ENCODE measurements at regions not wholly inside any gene's neighbourhood (a gene's known extent, or its start where the extent isn't known, plus 50 kb on each side); places are given as distances from the start of the nearest gene placed in this dataset.

- dilution Hi-C loops (cut with HindIII; ENCODE audit: low sequenced_read_pairs, unreplicated experiment): no loop called here
- Histone ChIP-seq H3K56ac (ENCODE audit: extremely low read depth, insufficient read depth, low read length) (no peak overlapping the region), H3K4me3 (ENCODE audit: insufficient read depth, low read depth, low read length) (no peak overlapping the region), H2AK5ac (ENCODE audit: low read depth, low read length) (no peak overlapping the region), H3K79me1 (ENCODE audit: low read depth in 1 of 2, low read length in 2 of 2) (no peaks in the 10 kb centered on the region), H2AK9ac (replicated peaks; ENCODE audit: low read depth, low read length, poor library complexity) (no peak overlapping the region), H3K9me1 (ENCODE audit: insufficient read depth, low read length) (no peaks in the 10 kb centered on the region), H3K27me3 (ENCODE audit: control insufficient read depth, insufficient read depth, low read length) (no peaks in the 10 kb centered on the region), H3K4ac (ENCODE audit: low read depth, low read length) (no peak overlapping the region), H3K9me3 (ENCODE audit: control insufficient read depth, insufficient read depth, low read length) (no peaks in the 10 kb centered on the region; the same call in 1 of the 2 replicates), H2BK20ac (ENCODE audit: low read depth, low read length) (no peak overlapping the region), H3K4me2 (ENCODE audit: low read depth, low read length) (no peak overlapping the region), H4K20me1 (ENCODE audit: insufficient read depth, low read length) (no peaks in the 10 kb centered on the region), H3K36me3 (ENCODE audit: control insufficient read depth, insufficient read depth, low read length) (no peaks in the 10 kb centered on the region), H4K8ac (ENCODE audit: low read depth in 2 of 2, low read length in 2 of 2) (no peak overlapping the region), H4K91ac (ENCODE audit: insufficient read depth, low read depth, low read length) (no peak overlapping the region), H3K9ac (ENCODE audit: low read depth, low read length) (no peak overlapping the region), H4K5ac (ENCODE audit: low read depth, low read length) (no peak overlapping the region), H3K27ac (ENCODE audit: insufficient read depth, low read length) (no peak overlapping the region), H2BK120ac (ENCODE audit: low read depth, low read length) (no peak overlapping the region), H3K4me1 (ENCODE audit: control insufficient read depth, insufficient read depth, low read length) (no peaks in the 10 kb centered on the region), H2AFZ (replicated peaks; ENCODE audit: low read length, poor library complexity) (no peak overlapping the region), H3K18ac (ENCODE audit: low read depth, low read length) (no peak overlapping the region), H2BK5ac (ENCODE audit: low read depth, low read length, poor library complexity, severe bottlenecking) (no peak overlapping the region), H3K14ac (replicated peaks; ENCODE audit: low read depth, low read length) (no peak overlapping the region), H3K23ac (ENCODE audit: low read depth, low read length) (no peak overlapping the region), H2BK15ac (ENCODE audit: low read depth, low read length) (no peak overlapping the region)
- in situ Hi-C loops (cut with MboI; ENCODE audit: low sequenced_read_pairs): no loop called here
- no TSS peak for BruUV-seq (replicated peaks)
- ChIA-PET CTCF (no interaction called here), POLR2A (ENCODE audit: unreplicated experiment) (no interaction called here)
- WGBS, 2 experiments (ENCODE audit: extremely low coverage in 2 of 2, insufficient read length in 1 of 2): no CpG with 5 or more reads among the region's 2 CpGs
- DNase-seq (no peak), ATAC-seq (ENCODE audit: low read depth) (no peak)
- intact Hi-C loops (cut with micrococcal nuclease): no loop called here
- TF ChIP-seq CHD1 (IDR thresholded peaks at IDR 0.05; ENCODE audit: low read depth, low read length): no peak
- no peak for TF ChIP-seq RCOR1 (IDR thresholded peaks at IDR 0.05; ENCODE audit: insufficient replicate concordance, low read length)
- no peak for TF ChIP-seq RAD21 (IDR thresholded peaks at IDR 0.05; ENCODE audit: low read length)
- no peak for TF ChIP-seq CEBPB (IDR thresholded peaks at IDR 0.05; ENCODE audit: low read depth, low read length)
- TF ChIP-seq MXI1 (IDR thresholded peaks at IDR 0.05; ENCODE audit: borderline replicate concordance, low read depth, low read length): no peak
- TF ChIP-seq, protein P1, sequence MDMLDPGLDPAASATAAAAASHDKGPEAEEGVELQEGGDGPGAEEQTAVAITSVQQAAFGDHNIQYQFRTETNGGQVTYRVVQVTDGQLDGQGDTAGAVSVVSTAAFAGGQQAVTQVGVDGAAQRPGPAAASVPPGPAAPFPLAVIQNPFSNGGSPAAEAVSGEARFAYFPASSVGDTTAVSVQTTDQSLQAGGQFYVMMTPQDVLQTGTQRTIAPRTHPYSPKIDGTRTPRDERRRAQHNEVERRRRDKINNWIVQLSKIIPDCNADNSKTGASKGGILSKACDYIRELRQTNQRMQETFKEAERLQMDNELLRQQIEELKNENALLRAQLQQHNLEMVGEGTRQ (IDR thresholded peaks at IDR 0.05; ENCODE audit: low read depth, low read length): no peak
- TF ChIP-seq POLR2A (IDR thresholded peaks at IDR 0.05; ENCODE audit: low read depth, low read length): no peak
- no peak for TF ChIP-seq ELK1 (IDR thresholded peaks at IDR 0.05; ENCODE audit: borderline replicate concordance, low read depth, low read length)
- TF ChIP-seq RFX5 (IDR thresholded peaks at IDR 0.05; ENCODE audit: low read depth, low read length): no peak
Measured at GRCh38 chr13:89465366-89465765, 1794.2 kb downstream of the SLITRK5 start.

Measured in IMR-90 (cell line).